Fibroblast of mammary gland (primary cell): ENCODE measurements at regions not wholly inside any gene's neighbourhood (a gene's known extent, or its start where the extent isn't known, plus 50 kb on each side); places are given as distances from the start of the nearest gene placed in this dataset.

ENCODE experiments used
- DNase-seq: peaks from one replicate; pipeline ENCODE4 v3.0.0-alpha.2; 2010; ENCODE audit warnings: low read depth
- H3K4me3 ChIP-seq: 2 replicates; pipeline ENCODE4 v1.5.1; 2011; ENCODE audit warnings: low read depth, mild to moderate bottlenecking, low read length, moderate library complexity; ENCODE audit not compliant: control insufficient read depth
- CTCF ChIP-seq: conservative IDR thresholded peaks from 2 replicates; pipeline ENCODE4 v1.5.1; 2011; ENCODE audit warnings: low read depth, low read length, inconsistent platforms; ENCODE audit not compliant: control insufficient read depth, insufficient read depth

DNA sequence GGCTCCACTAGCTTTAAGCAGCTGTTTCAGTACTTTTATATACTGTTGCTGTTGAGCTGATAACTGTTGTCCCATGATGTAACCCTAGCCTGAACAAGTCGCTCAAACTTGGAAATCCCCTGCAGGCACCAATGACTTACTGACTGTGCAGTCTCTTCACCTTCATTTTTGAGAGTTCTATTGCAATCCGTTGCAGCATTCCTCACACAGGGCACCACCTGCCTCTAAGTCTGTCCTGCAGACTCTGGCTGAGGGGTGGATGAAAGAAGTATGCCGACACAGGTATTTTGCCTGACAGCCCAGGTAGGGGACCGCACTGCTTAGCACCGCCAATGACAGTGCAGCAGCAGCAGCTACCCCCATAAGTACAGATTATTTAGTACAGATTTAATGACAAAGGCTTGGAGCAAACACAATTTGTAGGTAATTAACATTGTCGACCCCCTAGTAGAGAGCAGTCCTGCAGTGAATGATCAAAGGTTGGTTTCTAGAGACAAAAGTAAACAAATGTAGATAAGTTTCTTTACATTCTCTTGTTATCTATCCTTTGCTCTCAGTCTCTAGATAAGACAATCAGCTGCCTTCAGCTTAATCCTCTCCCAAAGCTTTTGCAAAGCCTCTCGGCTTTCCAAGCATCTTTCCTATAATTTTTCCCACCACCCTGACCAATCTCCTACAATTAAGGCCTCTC lies 205.0 kb downstream of the PABPC4L start:
- no peak for DNase-seq
- no peak for TF ChIP-seq CTCF
- no peak overlapping the region for H3K4me3 ChIP-seq

DNA sequence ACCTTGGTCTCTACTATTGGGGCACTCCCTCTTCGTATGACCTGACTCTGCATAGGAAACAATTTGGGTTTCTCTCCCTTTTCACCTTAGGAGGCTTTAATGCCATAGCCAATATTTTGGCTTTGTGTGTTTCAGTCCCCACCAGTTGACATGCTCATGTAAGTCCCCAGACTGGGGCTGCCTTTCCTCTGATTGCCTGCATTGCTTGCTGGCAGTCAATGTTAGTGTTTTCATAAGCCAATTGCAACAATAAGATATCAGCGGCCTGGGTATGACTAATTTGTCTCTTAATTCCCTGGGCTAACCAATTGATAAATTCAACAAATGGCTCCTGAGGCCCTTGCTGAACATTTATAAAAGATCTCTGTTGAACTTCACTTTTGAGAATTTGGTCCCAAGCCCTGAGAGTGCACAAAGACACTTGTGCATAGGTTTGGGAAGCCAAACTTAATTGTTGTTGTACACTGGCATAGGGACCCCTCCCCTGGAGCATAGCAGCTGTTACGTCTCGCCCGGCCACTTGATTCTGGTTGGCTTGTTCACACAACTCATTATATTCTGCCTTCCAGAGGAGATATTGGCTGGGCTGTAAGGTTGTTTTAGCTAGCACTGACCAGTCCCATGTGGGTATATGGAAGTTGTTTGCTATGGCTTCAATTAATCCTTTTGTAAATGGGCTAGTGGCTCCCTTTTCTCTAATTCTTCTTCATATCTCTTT lies 206.2 kb downstream of the PABPC4L start:
- no peak for DNase-seq
- no peak for TF ChIP-seq CTCF
- H3K4me3 ChIP-seq, result no peak overlapping the region

- peak; percentile 18 for DNase-seq
- no peak overlapping the region for H3K4me3 ChIP-seq
- no peak for TF ChIP-seq CTCF
Measured at GRCh38 chr4:133982533-133983224, 218.9 kb downstream of the PABPC4L start.

- no peak for TF ChIP-seq CTCF
- H3K4me3 ChIP-seq, result no peak overlapping the region
- no peak for DNase-seq
Measured at GRCh38 chr4:133981327-133981726, 220.3 kb downstream of the PABPC4L start.

DNA sequence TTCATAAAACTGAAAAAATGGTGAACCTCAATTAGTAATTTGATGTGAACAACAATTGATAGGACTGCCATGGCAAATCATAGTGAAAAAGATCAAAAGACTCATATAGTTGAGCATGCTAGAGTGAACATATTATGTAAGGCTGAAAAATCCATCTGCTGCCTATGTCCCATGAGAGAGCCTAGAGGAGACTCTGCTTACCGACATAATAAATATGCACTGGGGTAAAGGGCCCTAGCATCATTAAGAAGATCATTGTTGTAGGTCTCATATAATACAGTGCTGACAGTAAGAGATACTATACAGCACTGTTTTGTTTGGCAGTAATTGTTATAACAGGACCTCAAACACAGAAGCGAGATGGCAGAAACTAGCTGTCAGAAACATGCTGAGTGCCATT lies 229.0 kb downstream of the PABPC4L start:
- TF ChIP-seq CTCF, result no peak
- H3K4me3 ChIP-seq, result no peak overlapping the region
- DNase-seq, result no peak

- H3K4me3 ChIP-seq, result no peak overlapping the region
- DNase-seq, result peak; percentile 33
- no peak for TF ChIP-seq CTCF
Measured at GRCh38 chr4:133969202-133969848, 232.3 kb downstream of the PABPC4L start.
